ENCODE measurements at regions not wholly inside any gene's neighbourhood (a gene's known extent, or its start where the extent isn't known, plus 50 kb on each side); places are given as distances from the start of the nearest gene placed in this dataset.

DNA sequence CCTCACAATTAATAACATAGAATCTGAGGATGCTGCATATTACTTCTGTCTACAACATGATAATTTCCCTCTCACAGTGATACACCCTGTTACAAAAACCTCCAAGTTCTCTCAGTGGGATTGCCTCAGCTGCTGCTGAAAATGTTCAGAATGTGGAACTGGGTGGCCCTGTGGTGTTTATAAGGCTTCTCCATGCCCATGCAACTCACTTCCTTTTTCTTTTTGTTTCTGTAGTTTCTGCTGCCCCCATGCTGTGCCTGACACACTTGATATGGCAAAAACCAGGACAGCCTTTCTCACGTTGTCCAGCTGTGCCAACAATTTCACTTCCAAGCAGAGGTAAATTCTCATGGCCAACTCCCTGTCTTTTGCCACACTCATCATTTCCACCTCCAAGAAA is 206.2 kb downstream of the RPIA start:
- H2BK5ac ChIP-seq (ENCODE audit: insufficient read length, low read length) = no peak overlapping the region
- H3K27me3 Mint-ChIP-seq (ENCODE audit: low read depth) = peaks cover 5% of the 10 kb centered on the region
- H3K14ac ChIP-seq (ENCODE audit: insufficient read depth, low read length) = no peak overlapping the region
- H3K4me1 ChIP-seq (ENCODE audit: insufficient read depth, low read length) = no peaks in the 10 kb centered on the region
- no peak overlapping the region for H3K27ac Mint-ChIP-seq
- H2BK20ac ChIP-seq (ENCODE audit: low read depth, low read length, poor library complexity, severe bottlenecking) = no peak overlapping the region
- H3K4ac ChIP-seq (ENCODE audit: low read depth, low read length) = no peak overlapping the region
- H3K23me2 ChIP-seq (ENCODE audit: insufficient read length, low read depth, low read length, poor library complexity, severe bottlenecking) = no peaks in the 10 kb centered on the region
- H4K8ac ChIP-seq (replicated peaks; ENCODE audit: insufficient read length, low read depth, low read length) = no peak overlapping the region
- no peak overlapping the region for H2BK120ac ChIP-seq (ENCODE audit: low read depth, low read length, poor library complexity, severe bottlenecking)
- no peak overlapping the region for H2BK15ac ChIP-seq (ENCODE audit: low read depth, low read length)
- no peak for DNase-seq
- H3K36me3 Mint-ChIP-seq (ENCODE audit: insufficient read depth in 1 of 3, low read depth in 3 of 3) = peaks cover 0 to 8% (median 0%) of the 10 kb centered on the region in 3 experiments; a peak in 3 of 7 replicates
- H3K9me3 ChIP-seq (ENCODE audit: control insufficient read depth, low read depth, low read length) = no peaks in the 10 kb centered on the region
- no peak overlapping the region for H4K91ac ChIP-seq (ENCODE audit: insufficient read length, low read depth, low read length)
- H4K5ac ChIP-seq (ENCODE audit: insufficient read length, low read depth, low read length) = no peak overlapping the region
- no peak overlapping the region for H2AK5ac ChIP-seq (ENCODE audit: insufficient read length, low read length)
- no peak overlapping the region for H3K23ac ChIP-seq (ENCODE audit: insufficient read length, low read depth, low read length)
- no peak overlapping the region for H3T11ph ChIP-seq (ENCODE audit: low read length)
- WGBS (ENCODE audit: extremely low coverage, insufficient read length, low lambda C conversion rate) = no CpG with 5 or more reads among the region's 1 CpG
- no peak overlapping the region for H3K27ac ChIP-seq (ENCODE audit: insufficient read length, low read depth, low read length)
- no peak overlapping the region for H3K4me2 ChIP-seq (ENCODE audit: insufficient read depth, insufficient read length, low read length)
- H3K79me1 ChIP-seq (ENCODE audit: insufficient read depth, low read depth, low read length, poor library complexity, severe bottlenecking) = no peaks in the 10 kb centered on the region
- H3K9ac ChIP-seq (ENCODE audit: extremely low read depth, insufficient read length, low read length) = no peak overlapping the region
- no peak overlapping the region for H3K18ac ChIP-seq (ENCODE audit: insufficient read length, low read depth, low read length)
- H3K9me3 Mint-ChIP-seq = peaks cover 32 to 73% of the 10 kb centered on the region in 2 experiments
- H4K20me1 ChIP-seq (ENCODE audit: control insufficient read depth, insufficient read depth, insufficient read length) = no peaks in the 10 kb centered on the region
- H3K79me2 ChIP-seq (ENCODE audit: insufficient read depth, low read length) = no peaks in the 10 kb centered on the region
- TF ChIP-seq, protein P1, sequence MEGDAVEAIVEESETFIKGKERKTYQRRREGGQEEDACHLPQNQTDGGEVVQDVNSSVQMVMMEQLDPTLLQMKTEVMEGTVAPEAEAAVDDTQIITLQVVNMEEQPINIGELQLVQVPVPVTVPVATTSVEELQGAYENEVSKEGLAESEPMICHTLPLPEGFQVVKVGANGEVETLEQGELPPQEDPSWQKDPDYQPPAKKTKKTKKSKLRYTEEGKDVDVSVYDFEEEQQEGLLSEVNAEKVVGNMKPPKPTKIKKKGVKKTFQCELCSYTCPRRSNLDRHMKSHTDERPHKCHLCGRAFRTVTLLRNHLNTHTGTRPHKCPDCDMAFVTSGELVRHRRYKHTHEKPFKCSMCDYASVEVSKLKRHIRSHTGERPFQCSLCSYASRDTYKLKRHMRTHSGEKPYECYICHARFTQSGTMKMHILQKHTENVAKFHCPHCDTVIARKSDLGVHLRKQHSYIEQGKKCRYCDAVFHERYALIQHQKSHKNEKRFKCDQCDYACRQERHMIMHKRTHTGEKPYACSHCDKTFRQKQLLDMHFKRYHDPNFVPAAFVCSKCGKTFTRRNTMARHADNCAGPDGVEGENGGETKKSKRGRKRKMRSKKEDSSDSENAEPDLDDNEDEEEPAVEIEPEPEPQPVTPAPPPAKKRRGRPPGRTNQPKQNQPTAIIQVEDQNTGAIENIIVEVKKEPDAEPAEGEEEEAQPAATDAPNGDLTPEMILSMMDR (conservative IDR thresholded peaks at IDR 0.05) = no peak
- no peak overlapping the region for H3K4me3 Mint-ChIP-seq
- H2AFZ ChIP-seq (ENCODE audit: low read length) = no peak overlapping the region
- H3K4me1 Mint-ChIP-seq = no peaks in the 10 kb centered on the region
- no peak overlapping the region for H2BK12ac ChIP-seq (ENCODE audit: insufficient read length, low read depth, low read length)
- no peak overlapping the region for H3K56ac ChIP-seq (ENCODE audit: insufficient read length, low read depth, low read length)
- no peaks in the 10 kb centered on the region for H3K27me3 ChIP-seq (ENCODE audit: insufficient read depth, low read length)
